ENCODE measurements at regions not wholly inside any gene's neighbourhood (a gene's known extent, or its start where the extent isn't known, plus 50 kb on each side); places are given as distances from the start of the nearest gene placed in this dataset.

GRCh38 chr5:43798740-43799139 is 195.8 kb downstream of the NNT start:
- no peak for TF ChIP-seq CTCF (conservative IDR thresholded peaks at IDR 0.05 in 1 of 2, IDR thresholded peaks at IDR 0.05 in 1 of 2; ENCODE audit: extremely low read depth in 1 of 2, insufficient read depth in 1 of 2, low read depth in 1 of 2, low read length in 2 of 2)
- no peak for TF ChIP-seq EZH2 (IDR thresholded peaks at IDR 0.05; ENCODE audit: borderline replicate concordance, low read length)
